Omental fat pad (tissue), 3 donors: ENCODE measurements at regions not wholly inside any gene's neighbourhood (a gene's known extent, or its start where the extent isn't known, plus 50 kb on each side); places are given as distances from the start of the nearest gene placed in this dataset.

Source experiments
- ATAC-seq: fragments of 150-250 bp; one replicate; pipeline ENCODE4 v1.9.1; 2016; ENCODE audit warnings: mild to moderate bottlenecking, moderate library complexity; ENCODE audit not compliant: low FRiP score
- DNase-seq: peaks from one replicate; pipeline ENCODE4 v3.0.0-alpha.2; 2019; ENCODE audit warnings: low spot score
- TF ChIP-seq, protein P1 (sequence below), 3 donors: fragments of 450-650 bp; IDR thresholded peaks; one replicate each; pipeline ENCODE4 v1.5.1; 2016 to 2017; ENCODE audit warnings: antibody characterized with exemption in 3 of 3, mild to moderate bottlenecking in 3 of 3, moderate library complexity in 2 of 3

DNA sequence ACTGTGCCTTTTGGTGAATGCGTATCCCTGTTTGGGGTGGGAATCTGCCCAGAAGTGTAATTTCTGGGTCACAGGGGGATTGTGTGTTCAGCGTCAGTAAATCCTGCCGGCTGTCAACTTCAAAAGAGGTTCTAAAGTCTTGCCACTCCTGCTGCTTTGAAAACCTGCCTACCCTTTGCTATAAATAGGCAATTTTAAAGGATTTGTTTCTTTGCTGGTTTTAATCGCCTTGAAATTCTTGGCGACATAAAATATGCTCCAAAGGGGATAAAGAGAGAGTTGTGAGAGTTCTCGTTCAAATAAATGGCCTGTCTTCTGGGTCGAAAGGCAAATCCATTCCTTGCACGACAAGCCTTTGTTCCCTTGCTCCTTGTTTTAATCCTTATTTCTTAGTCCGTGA lies 143.4 kb downstream of the IRF8 start:
- TF ChIP-seq, protein P1, sequence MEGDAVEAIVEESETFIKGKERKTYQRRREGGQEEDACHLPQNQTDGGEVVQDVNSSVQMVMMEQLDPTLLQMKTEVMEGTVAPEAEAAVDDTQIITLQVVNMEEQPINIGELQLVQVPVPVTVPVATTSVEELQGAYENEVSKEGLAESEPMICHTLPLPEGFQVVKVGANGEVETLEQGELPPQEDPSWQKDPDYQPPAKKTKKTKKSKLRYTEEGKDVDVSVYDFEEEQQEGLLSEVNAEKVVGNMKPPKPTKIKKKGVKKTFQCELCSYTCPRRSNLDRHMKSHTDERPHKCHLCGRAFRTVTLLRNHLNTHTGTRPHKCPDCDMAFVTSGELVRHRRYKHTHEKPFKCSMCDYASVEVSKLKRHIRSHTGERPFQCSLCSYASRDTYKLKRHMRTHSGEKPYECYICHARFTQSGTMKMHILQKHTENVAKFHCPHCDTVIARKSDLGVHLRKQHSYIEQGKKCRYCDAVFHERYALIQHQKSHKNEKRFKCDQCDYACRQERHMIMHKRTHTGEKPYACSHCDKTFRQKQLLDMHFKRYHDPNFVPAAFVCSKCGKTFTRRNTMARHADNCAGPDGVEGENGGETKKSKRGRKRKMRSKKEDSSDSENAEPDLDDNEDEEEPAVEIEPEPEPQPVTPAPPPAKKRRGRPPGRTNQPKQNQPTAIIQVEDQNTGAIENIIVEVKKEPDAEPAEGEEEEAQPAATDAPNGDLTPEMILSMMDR (IDR thresholded peaks at IDR 0.05): no peak
- DNase-seq (no peak), ATAC-seq (no peak)

DNA sequence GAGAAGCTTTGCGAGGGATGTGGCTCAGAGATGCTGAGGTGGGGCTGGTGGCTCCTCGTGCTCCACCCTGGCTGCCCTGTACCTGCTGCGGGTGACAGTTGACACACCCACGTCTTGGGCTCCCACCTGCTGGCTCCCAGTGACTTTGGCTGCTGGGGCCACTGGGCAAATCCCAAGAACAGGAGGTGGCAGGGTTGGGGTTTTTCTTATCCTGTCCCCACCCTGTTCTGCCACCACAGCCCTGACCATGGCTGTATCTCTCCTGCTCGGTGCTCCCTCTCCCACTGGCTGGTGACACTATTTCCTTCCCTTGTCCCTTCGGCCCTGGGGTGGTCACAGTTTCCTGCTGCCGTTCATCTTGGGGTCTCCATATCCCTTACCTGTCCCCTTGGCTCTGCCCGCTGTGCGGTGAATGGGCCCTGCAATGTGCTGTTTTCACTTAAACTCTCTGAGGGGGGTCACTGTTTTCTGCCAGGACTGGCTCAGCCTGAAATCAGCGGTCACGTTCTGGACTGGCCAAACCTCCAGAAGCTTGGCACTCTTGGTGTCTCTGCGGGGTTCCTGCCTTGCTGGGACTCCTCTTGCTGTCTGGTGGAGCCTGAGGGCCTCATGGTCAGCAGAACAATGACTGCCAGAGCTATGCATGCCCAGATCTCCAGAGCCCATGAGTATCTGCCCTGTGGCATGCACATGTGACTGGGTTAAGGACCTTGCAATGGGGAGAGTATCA lies 144.2 kb downstream of the IRF8 start:
- DNase-seq (no peak), ATAC-seq (no peak)
- TF ChIP-seq, protein P1 (IDR thresholded peaks at IDR 0.05): no peak

DNA sequence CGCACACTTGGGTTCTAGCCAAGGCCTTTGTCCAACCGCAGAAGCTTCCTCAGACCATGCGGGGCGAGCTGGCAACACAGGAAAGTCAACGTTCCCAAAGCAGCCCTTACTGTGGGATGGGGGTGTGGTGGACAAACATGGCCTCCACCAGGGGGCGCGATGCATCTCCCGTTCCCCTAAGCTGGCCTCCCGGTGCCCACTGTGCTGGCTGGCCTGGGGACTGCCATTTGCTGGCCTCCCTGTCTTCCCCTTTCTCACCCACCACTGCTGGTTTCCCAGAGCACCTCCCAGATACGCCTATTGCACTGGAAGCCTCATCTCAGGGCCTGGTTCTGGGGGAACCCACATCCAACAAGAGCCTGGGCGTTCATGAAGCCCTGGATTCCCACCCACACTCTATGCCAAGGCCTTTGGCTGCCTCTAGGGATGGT lies 145.3 kb downstream of the IRF8 start:
- no peak for DNase-seq
- ATAC-seq: no peak
- TF ChIP-seq, protein P1 (IDR thresholded peaks at IDR 0.05): no peak

DNA sequence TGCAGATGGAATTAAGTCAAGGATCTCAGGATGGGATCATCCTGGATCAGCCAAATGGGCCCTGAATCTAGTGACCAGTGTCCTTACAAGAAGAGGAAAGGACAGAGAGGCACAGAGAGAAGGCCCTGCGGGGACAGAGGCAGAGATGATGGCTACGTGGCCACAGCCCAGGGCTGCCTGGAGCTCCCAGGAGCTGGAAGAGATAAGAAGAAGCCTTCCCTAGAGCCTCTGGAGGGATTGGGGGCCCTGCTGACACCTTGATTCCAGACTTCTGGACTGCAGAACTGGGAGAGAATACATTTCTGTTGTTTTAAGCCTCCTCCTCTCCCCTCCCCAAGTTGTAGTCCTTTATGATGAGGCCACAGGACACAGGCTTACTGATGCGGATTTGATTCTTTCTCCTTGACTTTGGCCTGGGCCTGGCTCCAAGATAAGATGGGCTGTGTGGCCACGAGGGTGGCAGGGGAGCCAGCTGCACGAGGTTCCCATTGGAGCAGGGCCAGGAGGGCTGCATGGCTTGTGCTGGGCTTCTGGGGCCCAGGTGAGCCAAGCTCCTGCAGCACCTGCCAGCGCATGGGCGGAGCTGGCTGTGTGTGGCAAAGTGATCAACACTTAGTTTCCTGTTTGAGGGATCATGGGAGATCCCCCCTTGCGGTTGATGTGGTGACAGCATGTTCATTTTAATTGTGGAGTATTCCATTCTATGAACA lies 146.1 kb downstream of the IRF8 start:
- ATAC-seq (no peak), DNase-seq (no peak)
- TF ChIP-seq, protein P1 (IDR thresholded peaks at IDR 0.05): no peak

DNA sequence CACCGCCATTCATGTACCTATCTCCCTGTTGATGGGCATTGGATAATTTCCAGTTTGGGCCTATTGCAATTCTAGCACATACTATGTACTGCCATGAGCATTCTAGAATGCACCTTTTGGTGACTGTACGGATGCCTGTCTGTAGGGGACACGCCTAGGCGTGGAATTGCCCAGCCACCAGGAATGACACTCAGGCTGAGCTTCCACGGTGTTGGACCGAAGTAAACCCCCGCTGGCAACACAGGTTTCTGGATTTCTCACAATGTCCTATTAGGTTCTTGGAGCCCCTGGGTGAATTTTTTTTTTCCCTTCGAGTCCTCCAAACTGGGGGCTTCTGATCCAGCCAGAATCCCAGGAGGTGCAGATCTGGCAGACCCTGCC lies 146.6 kb downstream of the IRF8 start:
- TF ChIP-seq, protein P1 (IDR thresholded peaks at IDR 0.05): no peak
- no peak for ATAC-seq
- no peak for DNase-seq

DNA sequence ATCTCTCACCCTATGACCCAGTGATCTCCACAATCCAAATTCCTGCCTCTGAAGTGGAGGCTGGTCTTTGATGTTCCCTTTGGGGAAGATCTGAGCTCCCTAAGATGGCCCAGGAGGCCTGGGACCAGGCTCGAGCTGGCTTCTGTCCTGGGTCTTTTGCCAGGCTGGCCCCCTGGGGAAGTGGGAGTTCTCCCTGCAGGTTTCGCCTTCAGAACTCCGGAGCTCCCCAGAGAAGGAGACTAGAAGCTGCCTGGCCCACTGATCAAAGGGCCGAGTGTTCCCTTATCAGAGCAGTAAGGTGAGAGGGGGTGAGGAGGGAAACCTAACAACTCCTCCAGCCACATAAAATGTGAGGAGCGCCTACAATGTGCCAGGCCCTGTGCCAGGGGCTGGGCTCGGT lies 147.1 kb downstream of the IRF8 start:
- TF ChIP-seq, protein P1 (IDR thresholded peaks at IDR 0.05): no peak
- DNase-seq (no peak), ATAC-seq (no peak)
